ENCODE measurements at regions not wholly inside any gene's neighbourhood (a gene's known extent, or its start where the extent isn't known, plus 50 kb on each side); places are given as distances from the start of the nearest gene placed in this dataset.

DNA sequence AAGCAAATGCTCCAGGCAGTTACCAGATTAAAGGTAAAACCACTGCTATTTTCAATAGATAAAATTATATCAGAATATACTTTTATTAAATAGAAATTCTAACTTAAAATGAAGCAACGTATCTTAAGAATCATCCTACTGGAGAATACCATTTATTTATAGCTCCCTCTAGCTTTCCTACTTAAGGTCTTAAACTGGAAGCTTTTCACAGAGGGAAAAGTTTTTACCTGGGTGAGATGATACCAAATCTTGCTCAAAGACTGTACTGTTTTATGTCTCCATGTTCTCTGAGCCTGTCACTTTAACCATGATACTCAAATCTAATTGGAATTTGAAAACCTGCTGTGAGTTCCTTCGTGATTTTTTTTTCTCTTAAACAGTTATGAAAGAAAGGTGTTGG is 291.8 kb downstream of the AASDHPPT start:
- Histone ChIP-seq H3K79me2 (ENCODE audit: insufficient read depth, low read length) (no peaks in the 10 kb centered on the region), H3K36me3 (ENCODE audit: control insufficient read depth in 1 of 2, insufficient read depth in 2 of 2, low read length in 2 of 2) (no peaks in the 10 kb centered on the region; a peak in 1 of 4 replicates), H3K27ac (ENCODE audit: low read depth, low read length) (no peak overlapping the region), H3K9me2 (ENCODE audit: insufficient read depth) (no peaks in the 10 kb centered on the region), H3K9ac (ENCODE audit: low read length) (no peak overlapping the region), H4K20me1 (ENCODE audit: insufficient read depth) (no peaks in the 10 kb centered on the region), H3K4me1 (ENCODE audit: control insufficient read depth in 1 of 2, insufficient read depth in 2 of 2, low read length in 2 of 2) (peaks cover 0 to 4% of the 10 kb centered on the region in 2 experiments; a peak in 2 of 4 replicates), H3K4me2 (ENCODE audit: low read length) (no peak overlapping the region), H2AFZ (ENCODE audit: low read depth, low read length, poor library complexity, severe bottlenecking) (peak overlapping the region; percentile 8), H3K9me3 (ENCODE audit: control insufficient read depth in 1 of 2, insufficient read depth in 1 of 2, low read depth in 1 of 2, low read length in 2 of 2) (no peaks in the 10 kb centered on the region), H3K4me3 (replicated peaks in 1 of 2; ENCODE audit: low read depth in 1 of 2, low read length in 2 of 2) (no peak overlapping the region), H3K27me3 (ENCODE audit: insufficient read depth, low read length) (no peaks in the 10 kb centered on the region)
- no peak for ATAC-seq
- CTCF ChIA-PET: interaction anchor here (0.8 kb wide), 1 partner anchor 231 kb away, joined by 3 read pairs; no protein-coding TSS in a partner anchor
- RAD21 ChIA-PET (ENCODE audit: low non-redundant PET in 1 of 2, low total read pairs in 2 of 2, uncharacterized antibody in 2 of 2, unreplicated experiment in 2 of 2): no interaction called here
- no peak for TF ChIP-seq EZH2phosphoT487 (IDR thresholded peaks at IDR 0.05; ENCODE audit: borderline replicate concordance)
- no peak for TF ChIP-seq FOSL1 (IDR thresholded peaks at IDR 0.05; ENCODE audit: low read depth)
- TF ChIP-seq, protein P1, sequence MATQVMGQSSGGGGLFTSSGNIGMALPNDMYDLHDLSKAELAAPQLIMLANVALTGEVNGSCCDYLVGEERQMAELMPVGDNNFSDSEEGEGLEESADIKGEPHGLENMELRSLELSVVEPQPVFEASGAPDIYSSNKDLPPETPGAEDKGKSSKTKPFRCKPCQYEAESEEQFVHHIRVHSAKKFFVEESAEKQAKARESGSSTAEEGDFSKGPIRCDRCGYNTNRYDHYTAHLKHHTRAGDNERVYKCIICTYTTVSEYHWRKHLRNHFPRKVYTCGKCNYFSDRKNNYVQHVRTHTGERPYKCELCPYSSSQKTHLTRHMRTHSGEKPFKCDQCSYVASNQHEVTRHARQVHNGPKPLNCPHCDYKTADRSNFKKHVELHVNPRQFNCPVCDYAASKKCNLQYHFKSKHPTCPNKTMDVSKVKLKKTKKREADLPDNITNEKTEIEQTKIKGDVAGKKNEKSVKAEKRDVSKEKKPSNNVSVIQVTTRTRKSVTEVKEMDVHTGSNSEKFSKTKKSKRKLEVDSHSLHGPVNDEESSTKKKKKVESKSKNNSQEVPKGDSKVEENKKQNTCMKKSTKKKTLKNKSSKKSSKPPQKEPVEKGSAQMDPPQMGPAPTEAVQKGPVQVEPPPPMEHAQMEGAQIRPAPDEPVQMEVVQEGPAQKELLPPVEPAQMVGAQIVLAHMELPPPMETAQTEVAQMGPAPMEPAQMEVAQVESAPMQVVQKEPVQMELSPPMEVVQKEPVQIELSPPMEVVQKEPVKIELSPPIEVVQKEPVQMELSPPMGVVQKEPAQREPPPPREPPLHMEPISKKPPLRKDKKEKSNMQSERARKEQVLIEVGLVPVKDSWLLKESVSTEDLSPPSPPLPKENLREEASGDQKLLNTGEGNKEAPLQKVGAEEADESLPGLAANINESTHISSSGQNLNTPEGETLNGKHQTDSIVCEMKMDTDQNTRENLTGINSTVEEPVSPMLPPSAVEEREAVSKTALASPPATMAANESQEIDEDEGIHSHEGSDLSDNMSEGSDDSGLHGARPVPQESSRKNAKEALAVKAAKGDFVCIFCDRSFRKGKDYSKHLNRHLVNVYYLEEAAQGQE (IDR thresholded peaks at IDR 0.05; ENCODE audit: low read depth): no peak
- TF ChIP-seq POLR2A (IDR thresholded peaks at IDR 0.05; ENCODE audit: borderline replicate concordance, extremely low read depth, insufficient read depth, insufficient read length): no peak
- TF ChIP-seq, protein P2, sequence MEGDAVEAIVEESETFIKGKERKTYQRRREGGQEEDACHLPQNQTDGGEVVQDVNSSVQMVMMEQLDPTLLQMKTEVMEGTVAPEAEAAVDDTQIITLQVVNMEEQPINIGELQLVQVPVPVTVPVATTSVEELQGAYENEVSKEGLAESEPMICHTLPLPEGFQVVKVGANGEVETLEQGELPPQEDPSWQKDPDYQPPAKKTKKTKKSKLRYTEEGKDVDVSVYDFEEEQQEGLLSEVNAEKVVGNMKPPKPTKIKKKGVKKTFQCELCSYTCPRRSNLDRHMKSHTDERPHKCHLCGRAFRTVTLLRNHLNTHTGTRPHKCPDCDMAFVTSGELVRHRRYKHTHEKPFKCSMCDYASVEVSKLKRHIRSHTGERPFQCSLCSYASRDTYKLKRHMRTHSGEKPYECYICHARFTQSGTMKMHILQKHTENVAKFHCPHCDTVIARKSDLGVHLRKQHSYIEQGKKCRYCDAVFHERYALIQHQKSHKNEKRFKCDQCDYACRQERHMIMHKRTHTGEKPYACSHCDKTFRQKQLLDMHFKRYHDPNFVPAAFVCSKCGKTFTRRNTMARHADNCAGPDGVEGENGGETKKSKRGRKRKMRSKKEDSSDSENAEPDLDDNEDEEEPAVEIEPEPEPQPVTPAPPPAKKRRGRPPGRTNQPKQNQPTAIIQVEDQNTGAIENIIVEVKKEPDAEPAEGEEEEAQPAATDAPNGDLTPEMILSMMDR (IDR thresholded peaks at IDR 0.05 in 2 of 3, conservative IDR thresholded peaks at IDR 0.05 in 1 of 3; ENCODE audit: borderline replicate concordance in 1 of 3, insufficient read depth in 1 of 3, low read depth in 2 of 3, low read length in 2 of 3): no peak
- no peak for TF ChIP-seq SRF (IDR thresholded peaks at IDR 0.05; ENCODE audit: low read depth)
- TF ChIP-seq POLR2AphosphoS5 (IDR thresholded peaks at IDR 0.05; ENCODE audit: low read depth, low read length): no peak
- TF ChIP-seq JUND (IDR thresholded peaks at IDR 0.05): no peak
- TF ChIP-seq CBX3 (IDR thresholded peaks at IDR 0.05; ENCODE audit: low read depth): no peak
- TF ChIP-seq SP1 (IDR thresholded peaks at IDR 0.05; ENCODE audit: low read depth): no peak
- no peak for TF ChIP-seq ZNF274 (IDR thresholded peaks at IDR 0.05; ENCODE audit: low read depth, low read length)
- no peak for TF ChIP-seq ZFX (IDR thresholded peaks at IDR 0.05)
- TF ChIP-seq YY1 (IDR thresholded peaks at IDR 0.05; ENCODE audit: extremely low read depth, insufficient replicate concordance, low read depth, low read length): no peak
- no peak for TF ChIP-seq TCF7L2 (IDR thresholded peaks at IDR 0.05; ENCODE audit: borderline replicate concordance, extremely low read depth, insufficient read depth, insufficient read length)
- TF ChIP-seq, protein P3, sequence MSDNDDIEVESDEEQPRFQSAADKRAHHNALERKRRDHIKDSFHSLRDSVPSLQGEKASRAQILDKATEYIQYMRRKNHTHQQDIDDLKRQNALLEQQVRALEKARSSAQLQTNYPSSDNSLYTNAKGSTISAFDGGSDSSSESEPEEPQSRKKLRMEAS (IDR thresholded peaks at IDR 0.05): no peak
- TF ChIP-seq, protein P4, sequence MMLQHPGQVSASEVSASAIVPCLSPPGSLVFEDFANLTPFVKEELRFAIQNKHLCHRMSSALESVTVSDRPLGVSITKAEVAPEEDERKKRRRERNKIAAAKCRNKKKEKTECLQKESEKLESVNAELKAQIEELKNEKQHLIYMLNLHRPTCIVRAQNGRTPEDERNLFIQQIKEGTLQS (IDR thresholded peaks at IDR 0.05): no peak
- TF ChIP-seq EZH2 (IDR thresholded peaks at IDR 0.05): no peak
- TF ChIP-seq CEBPB (IDR thresholded peaks at IDR 0.05; ENCODE audit: low read depth): no peak
- TF ChIP-seq SIN3A (IDR thresholded peaks at IDR 0.05; ENCODE audit: low read depth): no peak
- no peak for DNase-seq (ENCODE audit: low read depth, low spot score)
- intact Hi-C loops (cut with micrococcal nuclease): no loop called here
- POLR2A ChIA-PET: no interaction called here
- no TSS peak for BruUV-seq (replicated peaks)
